Osteocyte (in vitro differentiated cells): ENCODE measurements at regions not wholly inside any gene's neighbourhood (a gene's known extent, or its start where the extent isn't known, plus 50 kb on each side); places are given as distances from the start of the nearest gene placed in this dataset.

Experiments
- DNase-seq: peaks from one replicate; pipeline ENCODE4 v3.0.0; 2021; ENCODE audit warnings: mixed read lengths; ENCODE audit not compliant: unreplicated experiment; ENCODE audit errors: extremely low spot score
- H3K27ac Mint-ChIP-seq: one replicate; pipeline ENCODE4 v1.8.0; 2021; ENCODE audit warnings: mild to moderate bottlenecking, mixed read lengths; ENCODE audit not compliant: unreplicated experiment
- H3K27me3 Mint-ChIP-seq: one replicate; pipeline ENCODE4 v1.8.0; 2021; ENCODE audit warnings: mixed read lengths; ENCODE audit not compliant: unreplicated experiment
- H3K36me3 Mint-ChIP-seq: one replicate; pipeline ENCODE4 v1.8.0; 2021; ENCODE audit warnings: mixed read lengths; ENCODE audit not compliant: unreplicated experiment
- H3K4me1 Mint-ChIP-seq: one replicate; pipeline ENCODE4 v1.8.0; 2021; ENCODE audit warnings: mixed read lengths; ENCODE audit not compliant: unreplicated experiment
- H3K4me3 Mint-ChIP-seq: one replicate; pipeline ENCODE4 v1.8.0; 2021; ENCODE audit warnings: mild to moderate bottlenecking, moderate library complexity, mixed read lengths; ENCODE audit not compliant: unreplicated experiment
- H3K9me3 Mint-ChIP-seq: one replicate; pipeline ENCODE4 v1.8.0; 2021; ENCODE audit warnings: mixed read lengths; ENCODE audit not compliant: unreplicated experiment
- TF ChIP-seq, protein P1 (sequence below): fragments of 200-600 bp; sonication (generic); IDR thresholded peaks from 2 replicates; pipeline ENCODE4 v1.5.0; 2021; ENCODE audit warnings: antibody characterized with exemption, mild to moderate bottlenecking, moderate library complexity

DNA sequence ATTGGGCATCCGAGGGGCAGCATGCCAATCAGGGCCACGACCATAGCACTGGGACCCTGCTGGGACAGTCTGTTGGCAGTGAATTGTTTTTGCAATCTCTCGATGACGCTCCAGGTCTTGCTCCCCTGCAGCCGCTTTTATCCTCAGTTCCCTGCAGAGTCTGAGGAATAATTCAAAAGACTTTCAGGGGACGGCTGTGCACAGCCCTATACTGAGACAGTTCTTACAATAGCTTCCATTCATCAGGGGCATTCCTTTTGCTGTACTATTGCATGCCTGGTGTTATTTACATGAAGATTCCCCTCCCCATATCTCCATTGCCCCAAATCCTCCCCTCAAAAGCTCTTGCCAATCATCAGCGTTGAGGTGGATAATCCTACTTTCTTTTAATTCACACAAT, 163.3 kb upstream of the WWC1 start:
- Mint-ChIP-seq H3K36me3 (no peaks in the 10 kb centered on the region), H3K4me3 (no peak overlapping the region), H3K27ac (no peak overlapping the region), H3K9me3 (no peaks in the 10 kb centered on the region), H3K4me1 (peaks cover 14% of the 10 kb centered on the region), H3K27me3 (no peaks in the 10 kb centered on the region)
- TF ChIP-seq, protein P1, sequence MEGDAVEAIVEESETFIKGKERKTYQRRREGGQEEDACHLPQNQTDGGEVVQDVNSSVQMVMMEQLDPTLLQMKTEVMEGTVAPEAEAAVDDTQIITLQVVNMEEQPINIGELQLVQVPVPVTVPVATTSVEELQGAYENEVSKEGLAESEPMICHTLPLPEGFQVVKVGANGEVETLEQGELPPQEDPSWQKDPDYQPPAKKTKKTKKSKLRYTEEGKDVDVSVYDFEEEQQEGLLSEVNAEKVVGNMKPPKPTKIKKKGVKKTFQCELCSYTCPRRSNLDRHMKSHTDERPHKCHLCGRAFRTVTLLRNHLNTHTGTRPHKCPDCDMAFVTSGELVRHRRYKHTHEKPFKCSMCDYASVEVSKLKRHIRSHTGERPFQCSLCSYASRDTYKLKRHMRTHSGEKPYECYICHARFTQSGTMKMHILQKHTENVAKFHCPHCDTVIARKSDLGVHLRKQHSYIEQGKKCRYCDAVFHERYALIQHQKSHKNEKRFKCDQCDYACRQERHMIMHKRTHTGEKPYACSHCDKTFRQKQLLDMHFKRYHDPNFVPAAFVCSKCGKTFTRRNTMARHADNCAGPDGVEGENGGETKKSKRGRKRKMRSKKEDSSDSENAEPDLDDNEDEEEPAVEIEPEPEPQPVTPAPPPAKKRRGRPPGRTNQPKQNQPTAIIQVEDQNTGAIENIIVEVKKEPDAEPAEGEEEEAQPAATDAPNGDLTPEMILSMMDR = no peak
- DNase-seq = no peak

DNA sequence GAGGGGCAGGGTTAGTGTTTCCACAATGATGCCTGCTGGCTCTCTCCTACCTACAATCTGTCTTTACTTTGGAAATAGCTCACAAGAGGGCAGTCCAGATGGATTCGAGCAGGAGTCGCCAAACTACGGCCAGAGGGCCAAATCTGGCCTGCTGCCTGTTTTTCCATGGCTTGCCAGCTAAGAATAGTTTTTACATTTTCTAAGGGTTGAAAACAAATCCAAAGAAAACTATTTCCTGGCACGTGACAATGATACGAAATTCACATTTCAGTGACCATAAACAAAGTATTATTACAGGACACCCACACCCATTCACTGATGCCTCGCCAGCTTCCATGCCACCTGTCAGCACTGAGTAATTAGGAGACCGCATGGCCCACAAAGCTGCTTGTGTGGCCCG, 162.9 kb upstream of the WWC1 start:
- no peaks in the 10 kb centered on the region for H3K36me3 Mint-ChIP-seq
- TF ChIP-seq, protein P1 = no peak
- no peak for DNase-seq
- no peaks in the 10 kb centered on the region for H3K9me3 Mint-ChIP-seq
- H3K27ac Mint-ChIP-seq = no peak overlapping the region
- no peak overlapping the region for H3K4me3 Mint-ChIP-seq
- H3K4me1 Mint-ChIP-seq = peaks cover 14% of the 10 kb centered on the region
- H3K27me3 Mint-ChIP-seq = no peaks in the 10 kb centered on the region

DNA sequence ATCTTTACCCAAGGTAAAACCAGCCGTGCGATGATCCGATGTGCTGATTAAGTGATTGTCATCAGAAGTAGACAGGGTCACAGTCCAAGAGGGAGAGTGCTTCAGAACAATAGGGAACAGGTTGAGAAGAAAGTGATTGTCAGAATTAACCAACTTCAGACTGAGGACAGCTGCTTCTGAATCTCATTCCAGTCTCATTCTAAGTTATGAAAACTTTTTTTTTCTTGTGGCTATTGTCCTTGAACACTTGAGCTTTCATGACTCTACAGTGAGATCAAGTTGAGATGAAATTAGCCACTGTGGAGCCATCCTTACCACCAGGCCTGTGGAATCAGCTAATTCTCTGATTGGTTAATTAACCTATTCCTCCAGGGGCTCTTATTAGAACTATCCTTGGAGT, 159.9 kb upstream of the WWC1 start:
- Mint-ChIP-seq H3K27ac (no peak overlapping the region), H3K27me3 (peaks cover 1% of the 10 kb centered on the region), H3K4me3 (no peak overlapping the region), H3K9me3 (no peaks in the 10 kb centered on the region), H3K4me1 (peaks cover 14% of the 10 kb centered on the region), H3K36me3 (no peaks in the 10 kb centered on the region)
- TF ChIP-seq, protein P1 = no peak
- DNase-seq = no peak

DNA sequence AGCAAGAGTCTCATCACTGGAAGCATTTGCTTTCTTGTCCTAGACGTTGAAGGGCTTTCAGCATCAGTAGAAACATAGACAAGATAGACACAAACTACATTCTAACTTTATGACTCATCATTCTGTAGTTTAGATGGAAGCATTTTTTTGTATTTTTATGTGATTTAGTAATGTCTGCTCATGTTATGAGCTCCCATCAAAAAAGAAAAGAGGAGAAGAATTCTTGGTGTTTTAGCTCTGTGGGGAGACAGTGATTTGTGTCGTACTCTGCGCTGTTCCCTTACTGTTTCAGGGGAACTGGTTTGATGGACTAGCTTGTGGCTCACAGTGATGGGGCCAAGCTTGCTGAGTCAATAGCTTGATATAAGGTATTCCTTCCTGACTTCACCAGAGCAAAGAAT, 159.2 kb upstream of the WWC1 start:
- H3K4me3 Mint-ChIP-seq = no peak overlapping the region
- H3K4me1 Mint-ChIP-seq = peaks cover 14% of the 10 kb centered on the region
- H3K27ac Mint-ChIP-seq = no peak overlapping the region
- no peak for DNase-seq
- no peaks in the 10 kb centered on the region for H3K9me3 Mint-ChIP-seq
- peaks cover 2% of the 10 kb centered on the region for H3K27me3 Mint-ChIP-seq
- TF ChIP-seq, protein P1 = no peak
- H3K36me3 Mint-ChIP-seq = no peaks in the 10 kb centered on the region

DNA sequence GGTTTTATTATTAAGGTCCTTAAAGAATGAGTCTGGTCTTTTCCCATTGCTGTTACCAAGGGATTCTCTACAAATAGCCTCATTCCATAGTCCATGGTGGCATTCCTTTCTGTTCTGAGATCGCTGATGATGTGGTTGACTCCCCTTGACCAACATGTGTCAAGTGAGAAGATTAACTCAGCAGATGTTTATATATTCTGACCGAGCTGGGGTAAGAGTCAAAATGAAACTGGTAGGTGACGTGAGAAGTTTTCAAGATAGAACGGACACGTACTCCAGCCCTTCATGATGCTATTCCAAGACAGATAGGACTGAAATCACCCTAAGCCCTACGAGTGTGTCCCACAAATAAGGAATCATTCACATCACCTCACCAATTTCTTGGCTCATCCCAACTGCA, 155.5 kb upstream of the WWC1 start:
- TF ChIP-seq, protein P1 = no peak
- no peak overlapping the region for H3K27ac Mint-ChIP-seq
- H3K9me3 Mint-ChIP-seq = no peaks in the 10 kb centered on the region
- H3K4me1 Mint-ChIP-seq = peaks cover 8% of the 10 kb centered on the region
- no peak overlapping the region for H3K4me3 Mint-ChIP-seq
- H3K27me3 Mint-ChIP-seq = peaks cover 2% of the 10 kb centered on the region
- no peak for DNase-seq
- no peaks in the 10 kb centered on the region for H3K36me3 Mint-ChIP-seq
